ENCODE measurements at regions not wholly inside any gene's neighbourhood (a gene's known extent, or its start where the extent isn't known, plus 50 kb on each side); places are given as distances from the start of the nearest gene placed in this dataset.
"Not testable (repeated sequence)": the region's sequence is repeated elsewhere in the genome, so short reads cannot be mapped to it uniquely, and the experiment has no call there.

DNA sequence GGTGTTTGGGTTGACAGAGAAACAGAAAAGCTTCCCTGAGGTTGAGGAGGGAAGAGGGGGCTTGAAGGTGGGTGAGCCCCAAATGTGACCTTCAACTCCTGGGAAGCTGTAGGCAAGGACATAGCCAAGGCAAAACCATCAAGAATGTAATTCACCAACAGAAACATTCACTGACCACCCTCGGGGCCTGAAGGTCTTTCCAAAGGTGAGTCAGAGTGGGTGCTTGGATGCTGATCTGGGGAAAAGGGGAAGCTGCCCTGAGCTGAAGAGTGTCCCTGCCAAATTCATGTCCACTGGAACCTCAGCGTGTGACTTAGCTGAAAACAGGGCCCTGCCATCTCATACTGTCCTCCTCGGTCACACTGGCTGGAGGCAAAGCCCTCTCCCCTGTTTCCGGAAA lies 234.2 kb upstream of the SULF2 start:
- no peaks in the 10 kb centered on the region for H3K36me3 ChIP-seq
- ATAC-seq (no peak), DNase-seq (no peak)
- intact Hi-C loops (cut with DNase I): no loop called here
- no peaks in the 10 kb centered on the region for H3K9me3 ChIP-seq
- H3K4me3 ChIP-seq: no peak overlapping the region
- no peak overlapping the region for H3K27ac ChIP-seq
- H3K27me3 ChIP-seq: peaks cover 0 to 24% of the 10 kb centered on the region in 2 donors
- TF ChIP-seq, protein P1, sequence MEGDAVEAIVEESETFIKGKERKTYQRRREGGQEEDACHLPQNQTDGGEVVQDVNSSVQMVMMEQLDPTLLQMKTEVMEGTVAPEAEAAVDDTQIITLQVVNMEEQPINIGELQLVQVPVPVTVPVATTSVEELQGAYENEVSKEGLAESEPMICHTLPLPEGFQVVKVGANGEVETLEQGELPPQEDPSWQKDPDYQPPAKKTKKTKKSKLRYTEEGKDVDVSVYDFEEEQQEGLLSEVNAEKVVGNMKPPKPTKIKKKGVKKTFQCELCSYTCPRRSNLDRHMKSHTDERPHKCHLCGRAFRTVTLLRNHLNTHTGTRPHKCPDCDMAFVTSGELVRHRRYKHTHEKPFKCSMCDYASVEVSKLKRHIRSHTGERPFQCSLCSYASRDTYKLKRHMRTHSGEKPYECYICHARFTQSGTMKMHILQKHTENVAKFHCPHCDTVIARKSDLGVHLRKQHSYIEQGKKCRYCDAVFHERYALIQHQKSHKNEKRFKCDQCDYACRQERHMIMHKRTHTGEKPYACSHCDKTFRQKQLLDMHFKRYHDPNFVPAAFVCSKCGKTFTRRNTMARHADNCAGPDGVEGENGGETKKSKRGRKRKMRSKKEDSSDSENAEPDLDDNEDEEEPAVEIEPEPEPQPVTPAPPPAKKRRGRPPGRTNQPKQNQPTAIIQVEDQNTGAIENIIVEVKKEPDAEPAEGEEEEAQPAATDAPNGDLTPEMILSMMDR (IDR thresholded peaks at IDR 0.05): no peak
- no peaks in the 10 kb centered on the region for H3K4me1 ChIP-seq

DNA sequence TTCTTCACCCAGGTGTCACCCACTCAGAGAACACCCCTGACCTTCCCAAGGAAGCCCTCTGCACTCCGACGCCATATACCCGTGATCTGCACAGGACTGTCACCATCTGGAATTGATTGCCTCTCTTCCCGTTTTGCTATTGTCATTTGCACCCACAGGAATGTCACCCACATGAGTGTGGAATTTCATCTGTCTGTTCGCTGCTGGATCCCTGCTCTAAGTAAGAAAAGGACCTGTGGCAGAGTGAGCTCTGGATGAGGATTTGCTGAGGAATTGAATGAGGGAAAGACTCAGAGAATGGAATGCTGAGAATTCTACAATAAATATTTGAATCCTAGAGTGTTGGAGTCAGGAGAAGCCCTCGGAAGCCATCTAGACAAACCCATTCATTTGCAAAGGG lies 233.6 kb upstream of the SULF2 start:
- H3K36me3 ChIP-seq; H3K4me3 ChIP-seq; DNase-seq; H3K4me1 ChIP-seq; H3K9me3 ChIP-seq; intact Hi-C loops (cut with DNase I); H3K27ac ChIP-seq; ATAC-seq: not testable (repeated sequence)
- H3K27me3 ChIP-seq: peaks cover 0 to 24% of the 10 kb centered on the region in 2 donors

DNA sequence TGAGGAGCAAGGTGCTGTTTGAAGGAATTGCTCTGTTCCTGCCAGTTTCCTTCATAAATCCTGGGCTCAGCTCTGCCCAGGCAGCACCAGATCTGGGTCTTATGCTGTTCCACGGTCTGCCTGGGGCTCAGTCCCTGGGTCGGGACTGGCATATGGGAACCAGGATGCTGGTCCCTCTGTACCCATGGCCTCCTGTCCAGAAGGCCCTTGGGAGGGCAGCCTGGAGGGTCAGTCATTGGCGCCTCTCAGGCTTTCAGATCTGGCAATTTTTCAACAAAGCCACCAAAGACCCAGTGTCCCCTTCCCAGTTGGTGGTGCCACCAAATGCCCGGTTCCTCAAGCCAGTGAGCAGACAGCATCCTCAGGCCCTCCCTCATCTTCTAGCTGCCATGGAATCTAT lies 232.7 kb upstream of the SULF2 start:
- H3K9me3 ChIP-seq: no peaks in the 10 kb centered on the region
- TF ChIP-seq, protein P1 (IDR thresholded peaks at IDR 0.05): no peak
- no peaks in the 10 kb centered on the region for H3K4me1 ChIP-seq
- no peak overlapping the region for H3K4me3 ChIP-seq
- H3K36me3 ChIP-seq: no peaks in the 10 kb centered on the region
- no peak overlapping the region for H3K27ac ChIP-seq
- DNase-seq (no peak), ATAC-seq (no peak)
- intact Hi-C loops (cut with DNase I): no loop called here
- H3K27me3 ChIP-seq: peaks cover 0 to 24% of the 10 kb centered on the region in 2 donors

GRCh38 chr20:48017509-48017908 lies 232.2 kb upstream of the SULF2 start:
- TF ChIP-seq, protein P1 (IDR thresholded peaks at IDR 0.05): no peak
- intact Hi-C loops (cut with DNase I): no loop called here
- Histone ChIP-seq H3K27ac (no peak overlapping the region), H3K27me3 (peaks cover 0 to 24% of the 10 kb centered on the region in 2 donors), H3K9me3 (peaks cover 0 to 2% of the 10 kb centered on the region in 2 donors), H3K4me1 (no peaks in the 10 kb centered on the region), H3K4me3 (no peak overlapping the region), H3K36me3 (no peaks in the 10 kb centered on the region)
- ATAC-seq (no peak), DNase-seq (no peak)

DNA sequence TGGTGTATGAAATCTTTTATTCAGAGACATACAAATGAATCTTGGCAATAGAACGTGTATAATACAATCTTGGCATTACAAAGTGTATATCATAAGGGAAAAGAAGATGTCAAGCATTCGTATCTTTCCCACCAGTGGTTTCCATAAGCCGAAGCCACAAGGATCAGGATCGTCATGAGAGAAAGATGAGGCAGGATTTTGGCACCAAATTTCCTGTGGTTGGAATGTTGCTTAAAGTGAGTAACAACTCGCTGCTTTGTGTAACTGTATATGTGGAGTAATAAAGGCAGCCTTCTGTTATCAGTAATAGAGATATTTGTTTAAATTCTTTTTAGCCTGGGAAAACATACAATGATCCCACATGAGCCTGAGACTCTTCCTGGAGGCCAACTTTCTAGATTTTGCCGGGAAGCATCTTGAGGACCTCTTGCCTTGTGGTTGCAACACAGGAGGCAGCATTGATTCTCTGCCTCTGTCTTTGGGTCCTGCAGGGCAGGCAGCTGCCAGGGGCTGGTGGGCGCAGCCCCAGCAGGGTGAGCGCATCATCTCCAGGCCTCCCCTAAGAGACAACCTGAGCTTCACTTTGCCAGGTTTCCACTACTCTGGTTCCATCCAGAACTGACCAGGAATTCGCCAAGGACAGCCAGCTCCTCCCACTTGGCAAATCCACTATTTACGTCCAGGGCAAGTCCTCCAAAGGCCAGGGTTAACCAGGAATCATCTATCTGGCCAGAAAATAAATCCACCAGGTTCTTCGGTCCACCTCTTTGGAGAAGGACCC lies 230.9 kb upstream of the SULF2 start:
- Histone ChIP-seq H3K27me3 (peaks cover 0 to 24% of the 10 kb centered on the region in 2 donors), H3K27ac (no peak overlapping the region), H3K9me3 (peaks cover 0 to 13% of the 10 kb centered on the region in 2 donors), H3K36me3 (no peaks in the 10 kb centered on the region), H3K4me3 (no peak overlapping the region), H3K4me1 (no peaks in the 10 kb centered on the region)
- TF ChIP-seq, protein P1 (IDR thresholded peaks at IDR 0.05): no peak
- DNase-seq: no peak
- intact Hi-C loops (cut with DNase I): no loop called here
- peak; percentile 54 for ATAC-seq
